HCT116 (cell line): ENCODE measurements at regions not wholly inside any gene's neighbourhood (a gene's known extent, or its start where the extent isn't known, plus 50 kb on each side); places are given as distances from the start of the nearest gene placed in this dataset.

Experiments
- ATAC-seq: fragments of 200-7000 bp; cut with Tn5 transposase; 2 replicates; pipeline ENCODE4 v1.9.1; 2020; ENCODE audit warnings: mild to moderate bottlenecking, moderate library complexity
- BruUV-seq: library from RNA; stranded (reverse); fragments of 400-500 nt; replicated peaks from 2 replicates; lab custom pipeline; 2021; lab: Mats Ljungman, UMichigan
- CTCF ChIA-PET: fragments of 300-600 bp; sonication (Branson Sonifier 250); formaldehyde crosslinking; loops from one replicate; lab custom pipeline; 2021; ENCODE audit warnings: antibody characterized with exemption; lab: Charles Lee
- POLR2A ChIA-PET: fragments of 300-600, 350-600 bp; sonication (Branson Sonifier 250); formaldehyde crosslinking; loops from one replicate; lab custom pipeline; 2021; ENCODE audit warnings: antibody characterized with exemption; lab: Charles Lee
- RAD21 ChIA-PET, 2 experiments: fragments of 300-600 bp; sonication (Branson Sonifier 250); formaldehyde crosslinking; loops; one replicate each; lab custom pipeline; 2023; ENCODE audit warnings: low total read pairs in 2 of 2; ENCODE audit not compliant: uncharacterized antibody in 2 of 2, unreplicated experiment in 2 of 2, low non-redundant PET in 1 of 2; lab: Charles Lee
- DNase-seq: peaks from one replicate; pipeline ENCODE4 v3.0.0-alpha.2; 2010; ENCODE audit warnings: low read depth, low spot score
- H2AFZ ChIP-seq: fragments of 200-600 bp; shearing (Covaris generic), sonication (generic); 2 replicates; pipeline ENCODE4 v1.6.1; 2017; ENCODE audit warnings: low read depth, mixed run types, mixed read lengths, antibody characterized with exemption, low read length; ENCODE audit not compliant: poor library complexity, severe bottlenecking
- H3K27ac ChIP-seq: 2 replicates; pipeline ENCODE4 v1.5.1; 2012; ENCODE audit warnings: low read depth, low read length
- H3K27me3 ChIP-seq: fragments of 200-600 bp; sonication (generic); 2 replicates; pipeline ENCODE4 v1.6.1; 2016; ENCODE audit warnings: mixed run types, low read length, mixed read lengths; ENCODE audit not compliant: insufficient read depth
- H3K36me3 ChIP-seq, 2 experiments: fragments of 200-500 bp in 1 of 2; fragments of 200-600 bp in 1 of 2; sonication (Bioruptor generic) in 1 of 2; sonication (generic) in 1 of 2; 2 replicates each; pipeline versions ENCODE4 v1.5.1 to v1.6.1; 2014 to 2016; ENCODE audit warnings: low read length in 2 of 2, inconsistent platforms in 1 of 2, mixed read lengths in 1 of 2, mixed run types in 1 of 2; ENCODE audit not compliant: insufficient read depth in 2 of 2, control insufficient read depth in 1 of 2
- H3K4me1 ChIP-seq, 2 experiments: fragments of 200-600 bp in 1 of 2; sonication (generic) in 1 of 2; 2 replicates each; pipeline versions ENCODE4 v1.5.1 to v1.6.1; 2012 to 2017; ENCODE audit warnings: low read length in 2 of 2, inconsistent platforms in 1 of 2, mild to moderate bottlenecking in 1 of 2, mixed read lengths in 1 of 2, mixed run types in 1 of 2, moderate library complexity in 1 of 2; ENCODE audit not compliant: insufficient read depth in 2 of 2, control insufficient read depth in 1 of 2
- H3K4me2 ChIP-seq: fragments of 200-600 bp; sonication (generic); 2 replicates; pipeline ENCODE4 v1.6.1; 2017; ENCODE audit warnings: mixed run types, low read length, mixed read lengths
- H3K4me3 ChIP-seq, 2 experiments: fragments of 200-600 bp in 1 of 2; sonication (generic) in 1 of 2; replicated peaks in 1 of 2; 2 replicates each; pipeline ENCODE4 v1.5.1; 2011 to 2016; ENCODE audit warnings: low read length in 2 of 2, control low read depth in 1 of 2, low read depth in 1 of 2, mild to moderate bottlenecking in 1 of 2, mixed read lengths in 1 of 2, mixed run types in 1 of 2
- H3K79me2 ChIP-seq: fragments of 200-600 bp; sonication (generic); 2 replicates; pipeline ENCODE4 v1.6.1; 2017; ENCODE audit warnings: mild to moderate bottlenecking, mixed run types, low read length, moderate library complexity, mixed read lengths; ENCODE audit not compliant: insufficient read depth
- H3K9ac ChIP-seq: fragments of 200-600 bp; sonication (generic); 2 replicates; pipeline ENCODE4 v1.6.1; 2016; ENCODE audit warnings: low read length, mixed read lengths
- H3K9me2 ChIP-seq: fragments of 200-600 bp; sonication (generic), shearing (Covaris generic); 2 replicates; pipeline ENCODE4 v1.6.1; 2017; ENCODE audit warnings: mixed run types, mild to moderate bottlenecking, moderate library complexity; ENCODE audit not compliant: insufficient read depth
- H3K9me3 ChIP-seq, 2 experiments: fragments of 200-500 bp in 1 of 2; fragments of 200-600 bp in 1 of 2; sonication (Bioruptor generic) in 1 of 2; sonication (generic) in 1 of 2; 2 replicates each; pipeline ENCODE4 v1.6.1; 2014 to 2017; ENCODE audit warnings: low read length in 2 of 2, mixed read lengths in 2 of 2, inconsistent platforms in 1 of 2, low read depth in 1 of 2, mild to moderate bottlenecking in 1 of 2, mixed run types in 1 of 2, moderate library complexity in 1 of 2; ENCODE audit not compliant: control insufficient read depth in 1 of 2, insufficient read depth in 1 of 2
- H4K20me1 ChIP-seq: fragments of 200-600 bp; sonication (generic), shearing (Covaris generic); 2 replicates; pipeline ENCODE4 v1.6.1; 2017; ENCODE audit warnings: mixed run types, mild to moderate bottlenecking, moderate library complexity; ENCODE audit not compliant: insufficient read depth
- CBX3 ChIP-seq: IDR thresholded peaks from 2 replicates; pipeline ENCODE4 v1.6.1; 2012; ENCODE audit warnings: low read depth
- EGR1 ChIP-seq: IDR thresholded peaks from 2 replicates; pipeline ENCODE4 v1.6.1; 2012; ENCODE audit warnings: low read depth
- ELF1 ChIP-seq: IDR thresholded peaks from 2 replicates; pipeline ENCODE4 v1.6.1; 2012; ENCODE audit warnings: low read depth, borderline replicate concordance
- EZH2 ChIP-seq: fragments of 200-600 bp; sonication (generic); IDR thresholded peaks from 2 replicates; pipeline ENCODE4 v1.6.1; 2017; ENCODE audit warnings: antibody characterized with exemption, mixed run types
- EZH2phosphoT487 ChIP-seq: fragments of 200-600 bp; IDR thresholded peaks from 2 replicates; pipeline ENCODE4 v1.6.1; 2018; ENCODE audit warnings: antibody characterized with exemption, borderline replicate concordance
- FOSL1 ChIP-seq: IDR thresholded peaks from 2 replicates; pipeline ENCODE4 v1.6.1; 2012; ENCODE audit warnings: low read depth
- JUND ChIP-seq: IDR thresholded peaks from 2 replicates; pipeline ENCODE4 v1.6.1; 2012
- POLR2A ChIP-seq: IDR thresholded peaks from 2 replicates; pipeline ENCODE4 v1.7.0; 2011; ENCODE audit warnings: borderline replicate concordance; ENCODE audit not compliant: insufficient read depth, insufficient read length; ENCODE audit errors: extremely low read depth
- RAD21 ChIP-seq: IDR thresholded peaks from 2 replicates; pipeline ENCODE4 v1.6.1; 2012; ENCODE audit warnings: low read depth, mild to moderate bottlenecking
- SP1 ChIP-seq: IDR thresholded peaks from 2 replicates; pipeline ENCODE4 v1.6.1; 2012; ENCODE audit warnings: low read depth
- SRF ChIP-seq: IDR thresholded peaks from 2 replicates; pipeline ENCODE4 v1.6.1; 2012; ENCODE audit warnings: low read depth
- YY1 ChIP-seq: IDR thresholded peaks from 2 replicates; pipeline ENCODE4 v1.6.1; 2011; ENCODE audit warnings: low read length, low read depth, moderate library complexity, mild to moderate bottlenecking; ENCODE audit not compliant: insufficient replicate concordance; ENCODE audit errors: extremely low read depth
- ZBTB33 ChIP-seq: IDR thresholded peaks from 2 replicates; pipeline ENCODE4 v1.6.1; 2011; ENCODE audit warnings: mild to moderate bottlenecking, low read length, moderate library complexity; ENCODE audit not compliant: insufficient replicate concordance; ENCODE audit errors: extremely low read depth
- ZFX ChIP-seq: fragments of 450-650 bp; IDR thresholded peaks from 2 replicates; pipeline ENCODE4 v1.6.1; 2017
- ZNF274 ChIP-seq: fragments of 200-500 bp; sonication (Bioruptor generic); IDR thresholded peaks from 2 replicates; pipeline ENCODE4 v1.6.1; 2014; ENCODE audit warnings: mild to moderate bottlenecking, low read depth, low read length, inconsistent platforms
- intact Hi-C: fragments of 100-400 bp; cut with micrococcal nuclease; formaldehyde crosslinking; loops from 2 replicates; pipeline ENCODE4 v1.10.0; 2022
- TF ChIP-seq, protein P1 (sequence below): IDR thresholded peaks from 2 replicates; pipeline ENCODE4 v1.6.1; 2012
- TF ChIP-seq, protein P2 (sequence below): IDR thresholded peaks from 2 replicates; pipeline ENCODE4 v1.6.1; 2012
- TF ChIP-seq, protein P3 (sequence below): IDR thresholded peaks from 2 replicates; pipeline ENCODE4 v1.6.1; 2012; ENCODE audit warnings: low read depth
- TF ChIP-seq, protein P4 (sequence below), 3 experiments: fragments of 200-600 bp in 1 of 3; sonication (generic) in 1 of 3; IDR thresholded peaks in 2 of 3; conservative IDR thresholded peaks in 1 of 3; 2 replicates each; pipeline ENCODE4 v1.5.1; 2012 to 2017; ENCODE audit warnings: low read depth in 2 of 3, low read length in 2 of 3, antibody characterized with exemption in 1 of 3, borderline replicate concordance in 1 of 3, control low read depth in 1 of 3, mild to moderate bottlenecking in 1 of 3, mixed read lengths in 1 of 3, mixed run types in 1 of 3, moderate library complexity in 1 of 3; ENCODE audit not compliant: insufficient read depth in 1 of 3

DNA sequence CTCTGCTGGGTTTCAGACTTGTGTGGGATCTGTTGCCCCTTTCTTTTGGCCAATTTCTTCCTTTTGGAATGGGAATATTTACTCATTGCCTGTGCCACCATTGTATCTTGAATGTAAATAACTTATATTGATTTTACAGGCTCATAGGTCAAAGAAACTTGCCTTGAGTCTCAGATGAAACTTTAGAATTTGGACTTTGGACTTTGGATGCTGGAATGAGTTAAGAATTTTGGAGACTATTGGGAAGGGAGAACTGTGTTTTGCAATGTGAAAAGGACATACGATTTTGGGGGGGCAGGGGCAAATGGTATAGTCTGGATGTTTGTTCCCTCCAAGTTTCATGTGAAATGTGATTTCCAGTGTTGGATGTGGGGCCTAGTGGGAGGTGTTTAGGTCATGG lies 62.6 kb upstream of the TNFRSF21 start (continued):
- no peak for TF ChIP-seq SRF
- TF ChIP-seq YY1, result no peak
- TF ChIP-seq SP1, result no peak
- TF ChIP-seq ELF1, result no peak
- TF ChIP-seq, protein P1, sequence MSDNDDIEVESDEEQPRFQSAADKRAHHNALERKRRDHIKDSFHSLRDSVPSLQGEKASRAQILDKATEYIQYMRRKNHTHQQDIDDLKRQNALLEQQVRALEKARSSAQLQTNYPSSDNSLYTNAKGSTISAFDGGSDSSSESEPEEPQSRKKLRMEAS, result no peak
- TF ChIP-seq FOSL1, result no peak

DNA sequence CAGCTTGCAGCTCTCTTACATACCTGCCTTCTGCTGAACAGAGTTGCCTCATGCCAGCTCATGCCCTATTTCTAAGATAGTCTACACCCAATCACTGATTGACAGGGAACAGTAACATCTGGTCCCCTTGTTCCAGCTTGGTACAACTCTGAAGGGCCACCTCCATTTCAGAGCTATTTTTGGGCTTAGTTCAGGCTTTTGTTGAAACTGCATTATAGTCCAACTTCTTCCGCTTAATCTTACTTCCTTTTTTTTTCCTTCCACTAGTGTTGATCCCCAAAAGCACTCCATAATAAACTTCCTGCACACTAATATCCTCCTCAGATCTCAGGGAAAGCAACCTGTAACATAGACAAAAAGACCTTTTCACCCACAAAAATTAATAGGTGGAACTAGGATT lies 65.7 kb upstream of the TNFRSF21 start:
- POLR2A ChIA-PET, result no interaction called here
- H3K9me2 ChIP-seq, result no peaks in the 10 kb centered on the region
- H3K4me2 ChIP-seq, result no peak overlapping the region
- no peaks in the 10 kb centered on the region for H3K36me3 ChIP-seq
- no peaks in the 10 kb centered on the region for H3K27me3 ChIP-seq
- DNase-seq (no peak), ATAC-seq (no peak)
- H3K27ac ChIP-seq, result no peak overlapping the region
- intact Hi-C loops, result no loop called here
- CTCF ChIA-PET, result no interaction called here
- BruUV-seq, result no TSS peak
- H2AFZ ChIP-seq, result no peak overlapping the region
- RAD21 ChIA-PET, result no interaction called here
- no peaks in the 10 kb centered on the region for H3K9me3 ChIP-seq
- no peaks in the 10 kb centered on the region for H4K20me1 ChIP-seq
- no peak overlapping the region for H3K4me3 ChIP-seq
- no peak overlapping the region for H3K9ac ChIP-seq
- no peaks in the 10 kb centered on the region for H3K79me2 ChIP-seq
- TF ChIP-seq, protein P2, sequence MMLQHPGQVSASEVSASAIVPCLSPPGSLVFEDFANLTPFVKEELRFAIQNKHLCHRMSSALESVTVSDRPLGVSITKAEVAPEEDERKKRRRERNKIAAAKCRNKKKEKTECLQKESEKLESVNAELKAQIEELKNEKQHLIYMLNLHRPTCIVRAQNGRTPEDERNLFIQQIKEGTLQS, result no peak
- no peak for TF ChIP-seq EZH2
- TF ChIP-seq, protein P3, sequence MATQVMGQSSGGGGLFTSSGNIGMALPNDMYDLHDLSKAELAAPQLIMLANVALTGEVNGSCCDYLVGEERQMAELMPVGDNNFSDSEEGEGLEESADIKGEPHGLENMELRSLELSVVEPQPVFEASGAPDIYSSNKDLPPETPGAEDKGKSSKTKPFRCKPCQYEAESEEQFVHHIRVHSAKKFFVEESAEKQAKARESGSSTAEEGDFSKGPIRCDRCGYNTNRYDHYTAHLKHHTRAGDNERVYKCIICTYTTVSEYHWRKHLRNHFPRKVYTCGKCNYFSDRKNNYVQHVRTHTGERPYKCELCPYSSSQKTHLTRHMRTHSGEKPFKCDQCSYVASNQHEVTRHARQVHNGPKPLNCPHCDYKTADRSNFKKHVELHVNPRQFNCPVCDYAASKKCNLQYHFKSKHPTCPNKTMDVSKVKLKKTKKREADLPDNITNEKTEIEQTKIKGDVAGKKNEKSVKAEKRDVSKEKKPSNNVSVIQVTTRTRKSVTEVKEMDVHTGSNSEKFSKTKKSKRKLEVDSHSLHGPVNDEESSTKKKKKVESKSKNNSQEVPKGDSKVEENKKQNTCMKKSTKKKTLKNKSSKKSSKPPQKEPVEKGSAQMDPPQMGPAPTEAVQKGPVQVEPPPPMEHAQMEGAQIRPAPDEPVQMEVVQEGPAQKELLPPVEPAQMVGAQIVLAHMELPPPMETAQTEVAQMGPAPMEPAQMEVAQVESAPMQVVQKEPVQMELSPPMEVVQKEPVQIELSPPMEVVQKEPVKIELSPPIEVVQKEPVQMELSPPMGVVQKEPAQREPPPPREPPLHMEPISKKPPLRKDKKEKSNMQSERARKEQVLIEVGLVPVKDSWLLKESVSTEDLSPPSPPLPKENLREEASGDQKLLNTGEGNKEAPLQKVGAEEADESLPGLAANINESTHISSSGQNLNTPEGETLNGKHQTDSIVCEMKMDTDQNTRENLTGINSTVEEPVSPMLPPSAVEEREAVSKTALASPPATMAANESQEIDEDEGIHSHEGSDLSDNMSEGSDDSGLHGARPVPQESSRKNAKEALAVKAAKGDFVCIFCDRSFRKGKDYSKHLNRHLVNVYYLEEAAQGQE, result no peak
- no peak for TF ChIP-seq ZBTB33
- TF ChIP-seq CBX3, result no peak
- no peak for TF ChIP-seq ZNF274
- no peak for TF ChIP-seq SP1
- TF ChIP-seq SRF, result no peak
- TF ChIP-seq RAD21, result no peak
- no peak for TF ChIP-seq ELF1
- TF ChIP-seq EZH2phosphoT487, result no peak
- TF ChIP-seq YY1, result no peak
- TF ChIP-seq, protein P4, sequence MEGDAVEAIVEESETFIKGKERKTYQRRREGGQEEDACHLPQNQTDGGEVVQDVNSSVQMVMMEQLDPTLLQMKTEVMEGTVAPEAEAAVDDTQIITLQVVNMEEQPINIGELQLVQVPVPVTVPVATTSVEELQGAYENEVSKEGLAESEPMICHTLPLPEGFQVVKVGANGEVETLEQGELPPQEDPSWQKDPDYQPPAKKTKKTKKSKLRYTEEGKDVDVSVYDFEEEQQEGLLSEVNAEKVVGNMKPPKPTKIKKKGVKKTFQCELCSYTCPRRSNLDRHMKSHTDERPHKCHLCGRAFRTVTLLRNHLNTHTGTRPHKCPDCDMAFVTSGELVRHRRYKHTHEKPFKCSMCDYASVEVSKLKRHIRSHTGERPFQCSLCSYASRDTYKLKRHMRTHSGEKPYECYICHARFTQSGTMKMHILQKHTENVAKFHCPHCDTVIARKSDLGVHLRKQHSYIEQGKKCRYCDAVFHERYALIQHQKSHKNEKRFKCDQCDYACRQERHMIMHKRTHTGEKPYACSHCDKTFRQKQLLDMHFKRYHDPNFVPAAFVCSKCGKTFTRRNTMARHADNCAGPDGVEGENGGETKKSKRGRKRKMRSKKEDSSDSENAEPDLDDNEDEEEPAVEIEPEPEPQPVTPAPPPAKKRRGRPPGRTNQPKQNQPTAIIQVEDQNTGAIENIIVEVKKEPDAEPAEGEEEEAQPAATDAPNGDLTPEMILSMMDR (IDR thresholded peaks at IDR 0.05 in 2 of 3, conservative IDR thresholded peaks at IDR 0.05 in 1 of 3; ENCODE audit: borderline replicate concordance in 1 of 3, insufficient read depth in 1 of 3, low read depth in 2 of 3, low read length in 2 of 3), result no peak
- TF ChIP-seq ZFX, result no peak
- no peak for TF ChIP-seq EGR1
- no peak for TF ChIP-seq POLR2A
- TF ChIP-seq JUND, result no peak
- no peak for TF ChIP-seq FOSL1
- no peaks in the 10 kb centered on the region for H3K4me1 ChIP-seq
